GM12891 (cell line): ENCODE measurements at regions not wholly inside any gene's neighbourhood (a gene's known extent, or its start where the extent isn't known, plus 50 kb on each side); places are given as distances from the start of the nearest gene placed in this dataset.

ENCODE experiments used
- PAX5 ChIP-seq: IDR thresholded peaks from 2 replicates; pipeline ENCODE4 v1.6.1; 2011; ENCODE audit warnings: low read length, moderate library complexity, mild to moderate bottlenecking; ENCODE audit not compliant: insufficient read depth, severe bottlenecking
- POLR2A ChIP-seq: IDR thresholded peaks from 2 replicates; pipeline ENCODE4 v1.6.1; 2011; ENCODE audit warnings: low read depth, low read length, control low read depth
- POLR2AphosphoS5 ChIP-seq: IDR thresholded peaks from 2 replicates; pipeline ENCODE4 v1.6.1; 2011; ENCODE audit warnings: low read depth, low read length, control low read depth
- TAF1 ChIP-seq: IDR thresholded peaks from 2 replicates; pipeline ENCODE4 v1.6.1; 2011; ENCODE audit warnings: low read depth, low read length, control low read depth

GRCh38 chr2:49577041-49577440, 422.7 kb upstream of the FSHR start:
- TF ChIP-seq POLR2A (no peak), POLR2AphosphoS5 (no peak), TAF1 (no peak), PAX5 (no peak)
